ENCODE measurements at regions not wholly inside any gene's neighbourhood (a gene's known extent, or its start where the extent isn't known, plus 50 kb on each side); places are given as distances from the start of the nearest gene placed in this dataset.

- no peaks in the 10 kb centered on the region for H3K27me3 ChIP-seq (replicated peaks; ENCODE audit: insufficient read depth, low read length)
- no peak for TF ChIP-seq EZH2 (optimal IDR thresholded peaks at IDR 0.05; ENCODE audit: low read depth, low read length)
- no peak for DNase-seq
These were observed 259.4 kb upstream of the DIAPH2 start for GRCh38 chrX:96425200-96425599.

GRCh38 chrX:96430756-96431455, 253.7 kb upstream of the DIAPH2 start:
- no peak overlapping the region for H2AFZ ChIP-seq (ENCODE audit: low read length)
- DNase-seq, result no peak
- TF ChIP-seq EZH2 (optimal IDR thresholded peaks at IDR 0.05; ENCODE audit: low read depth, low read length), result no peak
- no peak for TF ChIP-seq EZH2phosphoT487 (IDR thresholded peaks at IDR 0.05; ENCODE audit: low read length)
- TF ChIP-seq CTCF (IDR thresholded peaks at IDR 0.05; ENCODE audit: low read length), result no peak
- H3K36me3 ChIP-seq (replicated peaks; ENCODE audit: insufficient read depth, low read length), result no peaks in the 10 kb centered on the region
- H3K27ac ChIP-seq (ENCODE audit: low read length), result no peak overlapping the region
- no peaks in the 10 kb centered on the region for H3K4me1 ChIP-seq (ENCODE audit: low read length)
- no peak overlapping the region for H3K9ac ChIP-seq (ENCODE audit: low read length)
- no peaks in the 10 kb centered on the region for H3F3A ChIP-seq (ENCODE audit: insufficient read depth, low read length)
- H3K9me2 ChIP-seq (replicated peaks; ENCODE audit: insufficient read depth, low read length), result no peaks in the 10 kb centered on the region
- no peak overlapping the region for H3K4me3 ChIP-seq (ENCODE audit: low read length)
- H4K20me1 ChIP-seq (ENCODE audit: insufficient read depth, low read length), result no peaks in the 10 kb centered on the region
- H3K9me3 ChIP-seq (replicated peaks; ENCODE audit: insufficient read depth, low read length), result no peaks in the 10 kb centered on the region
- H3K27me3 ChIP-seq (replicated peaks; ENCODE audit: insufficient read depth, low read length), result no peaks in the 10 kb centered on the region
- H3K4me2 ChIP-seq (ENCODE audit: low read depth, low read length), result no peak overlapping the region
- H3K79me2 ChIP-seq (ENCODE audit: low read length), result no peaks in the 10 kb centered on the region

More at GRCh38 chrX:96425200-96425599, 259.4 kb upstream of the DIAPH2 start:
- no peak overlapping the region for H2AFZ ChIP-seq (ENCODE audit: low read length)
- H3K9me3 ChIP-seq (replicated peaks; ENCODE audit: insufficient read depth, low read length), result no peaks in the 10 kb centered on the region
- no peaks in the 10 kb centered on the region for H3K36me3 ChIP-seq (replicated peaks; ENCODE audit: insufficient read depth, low read length)
- H3K9me2 ChIP-seq (replicated peaks; ENCODE audit: insufficient read depth, low read length), result no peaks in the 10 kb centered on the region
- no peak overlapping the region for H3K4me2 ChIP-seq (ENCODE audit: low read depth, low read length)
- H3K4me1 ChIP-seq (ENCODE audit: low read length), result no peaks in the 10 kb centered on the region
- no peaks in the 10 kb centered on the region for H3K79me2 ChIP-seq (ENCODE audit: low read length)
- no peaks in the 10 kb centered on the region for H3F3A ChIP-seq (ENCODE audit: insufficient read depth, low read length)
- H3K9ac ChIP-seq (ENCODE audit: low read length), result no peak overlapping the region
- H3K4me3 ChIP-seq (ENCODE audit: low read length), result no peak overlapping the region
- no peak overlapping the region for H3K27ac ChIP-seq (ENCODE audit: low read length)
- no peaks in the 10 kb centered on the region for H4K20me1 ChIP-seq (ENCODE audit: insufficient read depth, low read length)

GRCh38 chrX:96432647-96433046, 252.0 kb upstream of the DIAPH2 start:
- Histone ChIP-seq H3K4me2 (ENCODE audit: low read depth, low read length) (no peak overlapping the region), H3K9me3 (replicated peaks; ENCODE audit: insufficient read depth, low read length) (no peaks in the 10 kb centered on the region), H3K9me2 (replicated peaks; ENCODE audit: insufficient read depth, low read length) (no peaks in the 10 kb centered on the region), H3F3A (ENCODE audit: insufficient read depth, low read length) (no peaks in the 10 kb centered on the region), H3K36me3 (replicated peaks; ENCODE audit: insufficient read depth, low read length) (no peaks in the 10 kb centered on the region), H3K4me3 (ENCODE audit: low read length) (no peak overlapping the region), H3K27me3 (replicated peaks; ENCODE audit: insufficient read depth, low read length) (no peaks in the 10 kb centered on the region), H3K79me2 (ENCODE audit: low read length) (no peaks in the 10 kb centered on the region), H3K27ac (ENCODE audit: low read length) (no peak overlapping the region), H3K4me1 (ENCODE audit: low read length) (no peaks in the 10 kb centered on the region), H3K9ac (ENCODE audit: low read length) (no peak overlapping the region), H2AFZ (ENCODE audit: low read length) (no peak overlapping the region), H4K20me1 (ENCODE audit: insufficient read depth, low read length) (no peaks in the 10 kb centered on the region)
- no peak for DNase-seq
- TF ChIP-seq EZH2phosphoT487 (IDR thresholded peaks at IDR 0.05; ENCODE audit: low read length) (no peak), CTCF (IDR thresholded peaks at IDR 0.05; ENCODE audit: low read length) (no peak), EZH2 (optimal IDR thresholded peaks at IDR 0.05; ENCODE audit: low read depth, low read length) (no peak)

- no peak overlapping the region for H2AFZ ChIP-seq (ENCODE audit: low read length)
- no peak for DNase-seq
- no peaks in the 10 kb centered on the region for H4K20me1 ChIP-seq (ENCODE audit: insufficient read depth, low read length)
- H3F3A ChIP-seq (ENCODE audit: insufficient read depth, low read length), result no peaks in the 10 kb centered on the region
- no peaks in the 10 kb centered on the region for H3K27me3 ChIP-seq (replicated peaks; ENCODE audit: insufficient read depth, low read length)
- H3K4me3 ChIP-seq (ENCODE audit: low read length), result no peak overlapping the region
- no peaks in the 10 kb centered on the region for H3K9me3 ChIP-seq (replicated peaks; ENCODE audit: insufficient read depth, low read length)
- H3K36me3 ChIP-seq (replicated peaks; ENCODE audit: insufficient read depth, low read length), result no peaks in the 10 kb centered on the region
- H3K4me2 ChIP-seq (ENCODE audit: low read depth, low read length), result no peak overlapping the region
- no peak overlapping the region for H3K27ac ChIP-seq (ENCODE audit: low read length)
- TF ChIP-seq CTCF (IDR thresholded peaks at IDR 0.05; ENCODE audit: low read length) (no peak), EZH2phosphoT487 (IDR thresholded peaks at IDR 0.05; ENCODE audit: low read length) (no peak), EZH2 (optimal IDR thresholded peaks at IDR 0.05; ENCODE audit: low read depth, low read length) (no peak)
- H3K4me1 ChIP-seq (ENCODE audit: low read length), result no peaks in the 10 kb centered on the region
- no peak overlapping the region for H3K9ac ChIP-seq (ENCODE audit: low read length)
- no peaks in the 10 kb centered on the region for H3K79me2 ChIP-seq (ENCODE audit: low read length)
- H3K9me2 ChIP-seq (replicated peaks; ENCODE audit: insufficient read depth, low read length), result no peaks in the 10 kb centered on the region
These were observed 251.1 kb upstream of the DIAPH2 start for GRCh38 chrX:96433409-96434077.

Measured in MM.1S (cell line).